Adrenal gland (tissue), 9 donors: ENCODE measurements at regions not wholly inside any gene's neighbourhood (a gene's known extent, or its start where the extent isn't known, plus 50 kb on each side); places are given as distances from the start of the nearest gene placed in this dataset.

Source experiments
- DNase-seq, 7 donors: peaks; one replicate each; pipeline ENCODE4 v3.0.0-alpha.2; 2019 to 2020
- H3K27ac ChIP-seq, 5 donors: fragments of 200-600 bp; sonication (generic) in 4 of 5; 1 replicate in 3 of 5; 2 replicates in 2 of 5; pipeline versions ENCODE4 v1.5.1 to v1.8.0; 2016 to 2020; ENCODE audit warnings: mild to moderate bottlenecking in 1 of 5
- H3K27me3 ChIP-seq: fragments of 200-600 bp; 2 replicates; pipeline ENCODE4 v1.8.0; 2021
- H3K36me3 ChIP-seq, 2 donors: fragments of 200-600 bp; replicated peaks in 1 of 2; 1 replicate in 1 of 2; 2 replicates in 1 of 2; pipeline versions ENCODE4 v1.5.1 to v1.8.0; 2018 to 2022
- H3K4me1 ChIP-seq, 2 donors: fragments of 200-600 bp; replicated peaks in 1 of 2; 1 replicate in 1 of 2; 2 replicates in 1 of 2; pipeline versions ENCODE4 v1.5.1 to v1.8.0; 2018 to 2021
- H3K4me3 ChIP-seq, 4 donors: fragments of 200-600 bp; sonication (generic) in 3 of 4; one replicate each; pipeline ENCODE4 v1.5.1; 2016 to 2018
- H3K9me3 ChIP-seq, 3 donors: fragments of 200-600 bp; sonication (generic) in 1 of 3; replicated peaks in 1 of 3; 1 replicate in 2 of 3; 2 replicates in 1 of 3; pipeline versions ENCODE4 v1.5.1 to v1.8.0; 2016 to 2021
- POLR2A ChIP-seq, 2 donors: fragments of 450-650 bp; IDR thresholded peaks; one replicate each; pipeline ENCODE4 v1.6.1; 2017; ENCODE audit warnings: antibody characterized with exemption in 2 of 2, mild to moderate bottlenecking in 2 of 2, moderate library complexity in 1 of 2
- WGBS, 4 donors: extraction: QIAGEN DNeasy Blood & Tissue Kit in 2 of 4; methylation state at CpG; one replicate each; pipeline versions ENCODE4 v1.1.5 to v1.1.7; 2013 to 2017; 5-methylcytosine and 5-hydroxymethylcytosine counted together
- intact Hi-C, 2 donors: fragments of 100-400 bp; cut with DNase I; formaldehyde crosslinking; loops; one replicate each; pipeline versions ENCODE4 v1.14.1 to v1.15.0; 2022 to 2023
- TF ChIP-seq, protein P1 (sequence below), 6 experiments: fragments of 450-650 bp in 4 of 6; fragments of 200-600 bp in 2 of 6; sonication (generic) in 1 of 6; IDR thresholded peaks; 1 replicate in 5 of 6; 2 replicates in 1 of 6; pipeline versions ENCODE4 v1.5.1 to v1.8.0; 2016 to 2021; ENCODE audit warnings: antibody characterized with exemption in 6 of 6, mild to moderate bottlenecking in 2 of 6, moderate library complexity in 1 of 6
- donor health status: healthy with polysubstance abuse.
- donor health status: Bipolar disorder and iron deficiency.
- donor health status: DM: yes; HTN: yes; CAD: no.
- donor health status: DM: no; HTN: no; CAD: no.
- donor health status: DM: no; HTN: no; CAD: no.

- no peak for DNase-seq
- Histone ChIP-seq H3K4me3 (no peak overlapping the region), H3K4me1 (no peaks in the 10 kb centered on the region), H3K27ac (no peak overlapping the region), H3K36me3 (no peaks in the 10 kb centered on the region), H3K9me3 (no peaks in the 10 kb centered on the region), H3K27me3 (no peaks in the 10 kb centered on the region)
- no peak for TF ChIP-seq POLR2A (IDR thresholded peaks at IDR 0.05)
- TF ChIP-seq, protein P1, sequence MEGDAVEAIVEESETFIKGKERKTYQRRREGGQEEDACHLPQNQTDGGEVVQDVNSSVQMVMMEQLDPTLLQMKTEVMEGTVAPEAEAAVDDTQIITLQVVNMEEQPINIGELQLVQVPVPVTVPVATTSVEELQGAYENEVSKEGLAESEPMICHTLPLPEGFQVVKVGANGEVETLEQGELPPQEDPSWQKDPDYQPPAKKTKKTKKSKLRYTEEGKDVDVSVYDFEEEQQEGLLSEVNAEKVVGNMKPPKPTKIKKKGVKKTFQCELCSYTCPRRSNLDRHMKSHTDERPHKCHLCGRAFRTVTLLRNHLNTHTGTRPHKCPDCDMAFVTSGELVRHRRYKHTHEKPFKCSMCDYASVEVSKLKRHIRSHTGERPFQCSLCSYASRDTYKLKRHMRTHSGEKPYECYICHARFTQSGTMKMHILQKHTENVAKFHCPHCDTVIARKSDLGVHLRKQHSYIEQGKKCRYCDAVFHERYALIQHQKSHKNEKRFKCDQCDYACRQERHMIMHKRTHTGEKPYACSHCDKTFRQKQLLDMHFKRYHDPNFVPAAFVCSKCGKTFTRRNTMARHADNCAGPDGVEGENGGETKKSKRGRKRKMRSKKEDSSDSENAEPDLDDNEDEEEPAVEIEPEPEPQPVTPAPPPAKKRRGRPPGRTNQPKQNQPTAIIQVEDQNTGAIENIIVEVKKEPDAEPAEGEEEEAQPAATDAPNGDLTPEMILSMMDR (IDR thresholded peaks at IDR 0.05), result no peak
- 66 to 90% (median 76%) methylated on average over 2 of the region's 2 CpGs for WGBS, 4 donors
- intact Hi-C loops, result no loop called here
Observed at GRCh38 chr5:93273176-93273575, 307.8 kb downstream of the NR2F1-AS1 start.

DNA sequence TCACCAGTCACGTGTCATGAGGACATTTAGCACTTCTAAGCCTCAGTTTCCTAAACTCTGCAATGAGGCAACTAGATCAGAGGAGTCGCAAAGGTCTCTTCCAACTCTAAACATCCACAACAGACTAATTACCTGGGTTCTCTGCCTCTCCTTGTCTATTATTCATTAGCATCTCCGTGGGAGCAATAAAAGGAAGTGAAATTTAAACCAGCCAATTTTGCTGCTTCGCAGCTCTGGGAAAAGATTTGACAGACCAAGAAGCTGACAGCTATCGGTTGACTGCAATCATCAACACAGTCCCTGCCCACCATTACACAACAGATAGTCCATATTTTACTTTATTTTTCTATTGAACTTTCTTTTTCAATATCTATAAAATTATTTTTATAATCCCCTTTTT, 308.9 kb downstream of the NR2F1-AS1 start:
- 74 to 85% (median 80%) methylated on average over 5 of the region's 5 CpGs for WGBS, 4 donors
- intact Hi-C loops, result no loop called here
- no peak overlapping the region for H3K4me3 ChIP-seq
- no peaks in the 10 kb centered on the region for H3K4me1 ChIP-seq
- H3K9me3 ChIP-seq, result no peaks in the 10 kb centered on the region
- no peak overlapping the region for H3K27ac ChIP-seq
- TF ChIP-seq, protein P1 (IDR thresholded peaks at IDR 0.05), result no peak
- TF ChIP-seq POLR2A (IDR thresholded peaks at IDR 0.05), result no peak
- no peaks in the 10 kb centered on the region for H3K27me3 ChIP-seq
- H3K36me3 ChIP-seq, result no peaks in the 10 kb centered on the region
- DNase-seq, result no peak

DNA sequence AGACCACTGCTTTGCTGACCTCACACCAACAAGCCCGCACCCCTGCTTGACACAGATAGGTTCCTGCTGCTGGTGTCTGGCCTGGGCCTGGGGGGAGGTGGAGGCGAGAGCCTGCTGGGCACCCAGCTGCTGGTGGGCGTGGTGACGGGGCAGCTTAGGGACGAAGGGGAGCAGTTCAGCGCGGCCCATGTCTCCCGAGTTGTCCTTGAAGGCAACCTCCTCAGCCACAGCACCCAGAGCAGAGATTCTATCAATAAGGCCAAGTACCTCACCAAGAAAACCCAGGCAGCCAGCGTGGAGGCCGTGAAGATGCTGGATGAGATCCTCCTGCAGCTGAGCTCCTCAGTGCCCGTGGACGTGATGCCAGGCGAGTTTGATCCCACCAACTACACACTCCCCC, 313.3 kb downstream of the NR2F1-AS1 start:
- DNase-seq, result no peak
- no peaks in the 10 kb centered on the region for H3K9me3 ChIP-seq
- no peak for TF ChIP-seq POLR2A (IDR thresholded peaks at IDR 0.05)
- TF ChIP-seq, protein P1 (IDR thresholded peaks at IDR 0.05), result no peak
- no peaks in the 10 kb centered on the region for H3K36me3 ChIP-seq
- no peak overlapping the region for H3K27ac ChIP-seq
- no peaks in the 10 kb centered on the region for H3K4me1 ChIP-seq
- WGBS, 4 donors, result 89 to 95% (median 91%) methylated on average over 5 to 13 of the region's 13 CpGs
- H3K4me3 ChIP-seq, result no peak overlapping the region
- intact Hi-C loops, result no loop called here
- no peaks in the 10 kb centered on the region for H3K27me3 ChIP-seq

DNA sequence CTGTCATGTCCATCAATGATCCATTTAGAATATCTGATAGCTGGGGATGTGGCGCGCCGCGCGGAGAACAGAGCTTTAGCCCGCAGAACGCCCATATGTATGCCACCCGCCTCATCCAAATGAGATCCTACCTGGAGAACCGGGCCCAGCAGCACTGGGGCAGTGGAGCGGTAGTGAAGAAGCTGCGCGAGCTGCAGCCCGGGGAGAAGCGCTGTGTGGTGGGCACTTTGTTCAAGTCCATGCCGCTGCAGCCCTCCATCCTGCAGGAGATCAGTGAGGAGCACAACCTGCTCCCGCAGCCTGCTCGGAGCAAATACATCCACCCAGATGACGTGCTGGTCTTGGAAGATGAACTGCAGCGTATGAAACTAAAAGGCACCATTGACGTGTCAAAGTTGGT, 313.7 kb downstream of the NR2F1-AS1 start:
- Histone ChIP-seq H3K4me3 (no peak overlapping the region), H3K27me3 (no peaks in the 10 kb centered on the region), H3K4me1 (no peaks in the 10 kb centered on the region), H3K9me3 (no peaks in the 10 kb centered on the region), H3K36me3 (no peaks in the 10 kb centered on the region), H3K27ac (no peak overlapping the region)
- 94 to 97% (median 96%) methylated on average over 6 to 20 of the region's 20 CpGs for WGBS, 4 donors
- no peak for DNase-seq
- TF ChIP-seq, protein P1 (IDR thresholded peaks at IDR 0.05), result no peak
- TF ChIP-seq POLR2A (IDR thresholded peaks at IDR 0.05), result no peak
- intact Hi-C loops, result no loop called here
